Endometrium (tissue), 2 donors: ENCODE measurements at regions not wholly inside any gene's neighbourhood (a gene's known extent, or its start where the extent isn't known, plus 50 kb on each side); places are given as distances from the start of the nearest gene placed in this dataset.
A peak's percentile ranks its signal among the peaks of the same experiment; 100 is the strongest.
"Not testable (repeated sequence)": the region's sequence is repeated elsewhere in the genome, so short reads cannot be mapped to it uniquely, and the experiment has no call there.

ENCODE experiments used
- FAIRE-seq: peaks from 2 replicates; lab custom pipeline; 2012; peaks lifted over from hg19 to GRCh38; lab: Jason Lieb, UNC
- donor health status: control.
- donor health status: control.

GRCh38 chr3:5357089-5357488 is 169.6 kb downstream of the EDEM1 start:
- FAIRE-seq, result no peak

DNA sequence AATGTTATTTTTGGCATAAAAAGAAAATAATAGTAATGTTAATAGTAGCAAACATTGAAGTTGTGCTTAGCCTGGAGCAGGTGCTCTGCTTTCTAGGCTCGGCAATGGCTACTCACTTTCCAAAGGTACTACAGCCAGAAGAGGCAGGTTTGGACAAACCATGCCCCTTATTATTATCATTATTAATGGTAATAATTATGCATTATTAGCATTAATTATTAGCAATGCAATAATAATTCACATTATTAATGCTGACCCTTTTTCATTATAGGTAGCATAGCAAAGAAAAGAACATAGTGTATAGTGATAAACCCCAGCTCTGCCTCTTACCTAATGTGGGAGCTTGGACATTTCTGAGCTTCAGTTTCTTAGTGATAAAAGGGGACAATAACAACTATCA is 171.4 kb downstream of the EDEM1 start:
- no peak for FAIRE-seq

GRCh38 chr3:5360453-5360852 is 172.9 kb downstream of the EDEM1 start:
- FAIRE-seq, result no peak

DNA sequence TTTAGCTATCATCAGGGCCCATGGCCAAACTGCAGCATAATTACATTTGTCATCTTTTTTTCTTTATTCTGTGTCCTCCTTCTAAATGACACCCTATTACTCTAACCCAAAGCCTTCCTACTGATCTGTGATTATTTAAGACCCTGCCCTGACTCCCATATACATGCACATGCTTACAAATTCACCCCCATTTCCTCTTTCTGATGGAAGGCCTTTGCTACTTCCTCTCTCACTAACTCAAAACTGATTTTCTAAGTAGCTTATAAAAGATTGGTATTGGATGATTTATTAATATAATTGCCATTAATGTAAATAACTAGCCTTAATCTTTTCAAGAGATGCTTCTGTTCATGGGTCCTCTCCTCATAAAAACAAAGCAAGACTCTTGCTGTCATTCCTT is 179.2 kb downstream of the EDEM1 start:
- FAIRE-seq, result no peak

DNA sequence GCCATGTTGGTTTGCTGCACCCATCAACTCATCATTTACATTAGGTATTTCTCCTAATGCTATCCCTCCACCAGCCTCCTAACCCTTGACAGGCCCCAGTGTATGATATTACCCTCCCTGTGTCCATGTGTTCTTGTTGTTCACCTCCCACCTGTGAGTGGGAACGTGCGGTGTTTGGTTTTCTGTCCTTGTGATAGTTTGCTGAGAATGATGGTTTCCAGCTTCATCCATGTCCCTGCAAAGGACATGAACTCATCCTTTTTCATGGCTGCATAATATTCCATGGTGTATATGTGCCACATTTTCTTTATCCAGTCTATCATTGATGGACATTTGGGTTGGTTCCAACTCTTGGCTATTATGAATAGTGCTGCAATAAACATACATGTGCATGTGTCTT is 184.0 kb downstream of the EDEM1 start:
- FAIRE-seq, result not testable (repeated sequence)

GRCh38 chr3:5376761-5377160 is 189.3 kb downstream of the EDEM1 start:
- no peak for FAIRE-seq

- not testable (repeated sequence) for FAIRE-seq
Observed at GRCh38 chr3:5379266-5379665, 191.8 kb downstream of the EDEM1 start.

DNA sequence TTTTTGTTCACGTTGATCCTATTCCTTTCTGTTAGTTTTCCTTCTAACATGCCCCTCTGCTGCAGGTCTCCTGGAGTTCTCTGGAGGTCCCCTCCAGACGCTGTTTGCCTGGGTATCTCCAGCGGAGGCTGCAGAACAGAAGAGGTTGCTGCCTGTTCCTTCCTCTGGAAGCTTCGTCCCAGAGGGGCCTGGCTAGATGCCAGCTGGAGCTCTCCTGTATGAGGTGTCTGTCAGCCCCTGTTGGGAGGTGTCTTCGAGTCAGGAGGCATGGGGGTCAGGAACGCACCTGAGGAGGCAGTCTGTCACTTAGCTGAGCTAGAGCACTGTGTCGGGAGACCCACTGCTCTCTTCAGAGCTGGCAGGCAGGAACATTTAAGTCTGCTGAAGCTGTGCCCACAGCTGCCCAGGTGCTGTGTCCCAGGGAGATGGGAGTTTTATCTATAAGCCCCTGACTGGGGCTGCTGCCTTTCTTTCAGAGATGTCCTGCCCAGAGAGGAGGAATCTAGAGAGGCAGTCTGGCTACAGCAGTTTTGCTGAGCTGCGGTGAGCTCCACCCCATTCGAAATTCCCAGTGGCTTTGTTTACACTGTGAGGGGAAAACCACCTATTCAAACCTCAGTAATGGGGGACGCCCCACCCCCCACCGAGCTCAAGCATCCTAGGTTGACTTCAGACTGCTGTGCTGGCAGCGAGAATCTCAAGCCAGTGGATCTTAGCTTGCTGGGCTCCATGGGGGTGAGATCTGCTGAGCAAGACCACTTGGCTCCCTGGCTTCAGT is 196.2 kb downstream of the EDEM1 start:
- not testable (repeated sequence) for FAIRE-seq

- no peak for FAIRE-seq
Observed at GRCh38 chr3:5384557-5385236, 197.2 kb downstream of the EDEM1 start.

GRCh38 chr3:5388091-5388490 is 200.6 kb downstream of the EDEM1 start:
- no peak for FAIRE-seq

DNA sequence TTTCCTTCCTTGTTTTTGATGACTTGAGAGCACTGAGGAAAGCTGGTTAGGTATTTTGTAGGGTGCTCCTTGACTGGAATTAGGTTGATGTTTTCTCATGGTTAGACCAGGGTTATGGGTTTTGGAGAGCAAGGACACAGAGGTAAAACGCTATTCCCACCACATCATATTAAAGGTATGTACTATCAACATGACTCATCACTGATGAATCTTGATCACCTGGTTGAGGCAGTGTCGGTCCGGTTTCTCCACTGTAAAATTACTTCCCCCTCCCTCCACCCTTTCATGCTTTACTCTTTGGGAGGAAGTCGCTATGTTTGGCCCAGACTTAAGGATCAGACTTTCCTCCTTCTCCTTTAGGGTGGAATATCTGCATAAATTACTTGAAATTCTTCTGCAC is 201.6 kb downstream of the EDEM1 start:
- FAIRE-seq, result no peak

DNA sequence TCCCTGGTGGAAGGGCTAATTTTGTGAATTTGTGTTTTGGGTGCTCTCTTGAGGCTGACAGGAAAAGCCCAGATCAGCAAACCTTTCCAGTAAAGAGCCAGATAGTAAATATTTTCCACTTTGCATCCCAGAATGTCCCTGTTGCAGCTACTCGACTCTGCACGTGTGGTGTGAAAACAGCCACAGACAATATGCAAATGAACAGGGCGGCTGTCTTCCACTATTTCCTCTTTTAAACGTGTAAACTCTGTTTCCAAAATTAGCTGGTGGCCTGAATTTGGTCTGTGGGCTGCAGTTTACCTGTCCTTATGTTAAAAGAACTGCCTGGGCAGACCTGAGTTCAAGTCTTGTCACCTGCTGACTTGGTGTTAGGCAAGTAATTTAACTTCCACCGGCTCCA is 202.7 kb downstream of the EDEM1 start:
- FAIRE-seq, result no peak

GRCh38 chr3:5390936-5391625 is 203.6 kb downstream of the EDEM1 start:
- no peak for FAIRE-seq

DNA sequence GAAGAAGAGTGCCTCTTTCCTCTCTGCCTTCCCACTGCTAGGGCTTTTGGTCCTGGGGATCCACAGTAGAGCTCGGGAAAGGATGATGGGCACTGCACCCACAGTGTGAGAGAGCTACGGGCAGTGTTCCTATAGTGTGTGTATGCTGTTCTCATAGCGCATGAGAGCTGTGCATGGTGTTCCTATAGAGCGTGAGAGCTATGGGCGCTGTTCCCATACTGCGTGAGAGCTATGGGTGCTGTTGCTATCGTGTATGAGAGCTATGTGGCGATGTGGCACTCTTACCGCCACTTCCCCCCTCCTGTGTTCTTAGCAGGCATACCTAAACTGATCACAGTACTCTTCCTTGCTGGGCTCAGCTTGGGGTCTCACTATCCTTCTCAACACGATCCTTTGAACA is 213.5 kb downstream of the EDEM1 start:
- no peak for FAIRE-seq

DNA sequence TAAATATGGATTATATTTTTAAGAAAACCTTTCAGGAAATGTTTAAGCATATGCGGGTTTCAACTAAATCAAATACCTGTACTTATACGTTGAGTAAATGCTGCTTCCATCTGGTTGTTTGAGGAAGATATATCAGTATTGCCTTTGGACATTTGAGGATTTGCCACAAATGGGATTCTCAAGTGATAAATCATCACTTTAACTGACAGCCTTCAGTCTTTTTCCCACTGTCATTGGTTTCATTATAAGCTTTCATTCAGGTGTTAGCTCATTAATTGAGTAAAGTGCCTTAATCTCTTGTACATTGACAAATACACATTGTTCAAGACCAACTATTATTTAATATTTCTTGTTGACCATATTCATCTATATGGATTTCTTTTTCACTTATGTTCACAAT is 217.2 kb downstream of the EDEM1 start:
- no peak for FAIRE-seq

GRCh38 chr3:5411786-5412185 is 224.3 kb downstream of the EDEM1 start:
- no peak for FAIRE-seq

DNA sequence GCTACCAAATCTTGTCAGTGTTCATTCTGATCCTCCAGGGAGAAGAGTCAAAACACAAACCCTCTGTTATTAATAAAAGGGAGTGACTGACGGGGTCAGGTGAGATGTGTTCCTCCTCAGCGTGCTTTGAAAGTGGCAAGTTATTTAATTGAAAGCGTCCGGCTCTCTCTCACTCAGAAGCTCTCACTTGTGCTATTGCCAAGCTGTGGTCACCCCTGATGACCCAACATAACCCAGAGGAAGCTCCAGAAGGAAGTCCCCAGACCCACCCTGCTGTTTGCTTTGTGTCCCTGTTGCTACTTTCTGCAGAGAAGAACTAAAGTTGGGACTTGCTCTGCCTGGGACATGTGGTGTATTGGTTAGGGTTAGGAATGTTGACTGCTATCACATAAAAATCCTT is 235.6 kb downstream of the EDEM1 start:
- FAIRE-seq, result no peak

GRCh38 chr3:5423523-5423922 is 236.0 kb downstream of the EDEM1 start:
- no peak for FAIRE-seq

GRCh38 chr3:5425371-5425770 is 237.9 kb downstream of the EDEM1 start:
- no peak for FAIRE-seq

GRCh38 chr3:5426094-5426883 is 238.8 kb downstream of the EDEM1 start:
- FAIRE-seq, result peak; percentile 21

DNA sequence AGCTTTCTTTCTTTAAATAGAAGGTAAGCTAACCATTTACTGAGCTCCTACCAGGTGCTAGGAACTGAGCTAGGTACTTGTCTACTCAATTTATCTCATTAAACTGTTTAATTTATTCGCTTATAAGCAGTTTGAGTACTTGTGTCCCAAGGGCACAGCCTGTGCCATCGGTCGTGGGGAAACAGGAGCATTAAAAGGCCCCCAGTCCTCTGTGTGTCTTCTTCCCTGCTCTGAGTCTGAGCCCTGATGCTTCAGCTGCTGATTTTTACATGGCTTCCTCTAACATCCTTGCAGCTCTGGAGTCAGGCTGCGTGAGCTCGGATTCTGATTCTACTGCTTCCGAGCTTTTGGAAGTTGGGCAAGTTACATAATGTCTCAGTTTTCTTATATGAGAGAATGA is 239.5 kb downstream of the EDEM1 start:
- FAIRE-seq, result no peak

- no peak for FAIRE-seq
Observed at GRCh38 chr3:5427938-5428337, 240.4 kb downstream of the EDEM1 start.
